Lung (tissue), 11 donors: ENCODE measurements at regions not wholly inside any gene's neighbourhood (a gene's known extent, or its start where the extent isn't known, plus 50 kb on each side); places are given as distances from the start of the nearest gene placed in this dataset.
A peak's percentile ranks its signal among the peaks of the same experiment; 100 is the strongest.

ENCODE experiments used
- ATAC-seq: fragments of 200-7000 bp; cut with Tn5 transposase; one replicate; pipeline ENCODE4 v1.9.1; 2020; ENCODE audit warnings: moderate number of reproducible peaks; ENCODE audit not compliant: insufficient read depth, low FRiP score
- DNase-seq, 3 donors: peaks; one replicate each; pipeline ENCODE4 v3.0.0-alpha.2; 2013 to 2017
- H3K27ac ChIP-seq, 2 donors: one replicate each; pipeline ENCODE4 v1.5.1; 2013; ENCODE audit warnings: mild to moderate bottlenecking in 2 of 2, moderate library complexity in 2 of 2, control low read depth in 1 of 2, inconsistent platforms in 1 of 2, low read depth in 1 of 2, low read length in 1 of 2
- H3K27me3 ChIP-seq, 3 donors: one replicate each; pipeline ENCODE4 v1.5.1; 2013; ENCODE audit warnings: low read length in 2 of 3; ENCODE audit not compliant: control insufficient read depth in 3 of 3, insufficient read depth in 3 of 3
- H3K36me3 ChIP-seq, 4 donors: one replicate each; pipeline ENCODE4 v1.5.1; 2013; ENCODE audit warnings: low read length in 4 of 4, mild to moderate bottlenecking in 1 of 4, moderate library complexity in 1 of 4; ENCODE audit not compliant: control insufficient read depth in 4 of 4, insufficient read depth in 4 of 4
- H3K4me1 ChIP-seq, 5 donors: one replicate each; pipeline ENCODE4 v1.5.1; 2013; ENCODE audit warnings: low read length in 5 of 5, mild to moderate bottlenecking in 2 of 5, moderate library complexity in 1 of 5; ENCODE audit not compliant: control insufficient read depth in 5 of 5, insufficient read depth in 5 of 5
- H3K4me3 ChIP-seq: one replicate; pipeline ENCODE4 v1.5.1; 2013; ENCODE audit warnings: mild to moderate bottlenecking, control low read depth, moderate library complexity
- H3K9ac ChIP-seq, 2 donors: one replicate each; pipeline ENCODE4 v1.5.1; 2013; ENCODE audit warnings: low read length in 2 of 2, control low read depth in 1 of 2; ENCODE audit not compliant: insufficient read depth in 1 of 2
- H3K9me3 ChIP-seq, 4 donors: one replicate each; pipeline ENCODE4 v1.5.1; 2013; ENCODE audit warnings: low read length in 3 of 4, mild to moderate bottlenecking in 1 of 4, moderate library complexity in 1 of 4; ENCODE audit not compliant: control insufficient read depth in 4 of 4, insufficient read depth in 3 of 4
- CTCF ChIP-seq: IDR thresholded peaks from 2 replicates; pipeline ENCODE4 v1.5.1; 2012; ENCODE audit warnings: mild to moderate bottlenecking; ENCODE audit errors: control extremely low read depth, extremely low read depth
- WGBS, 2 donors: extraction: QIAGEN DNeasy Blood & Tissue Kit; methylation state at CpG; one replicate each; pipeline ENCODE4 v1.1.7; 2013; 5-methylcytosine and 5-hydroxymethylcytosine counted together
- donor health status: control.
- donor health status: control.
- donor health status: Bipolar disorder and iron deficiency.
- donor health status: healthy.
- donor health status: DM: yes; HTN: yes; CAD: no.

- DNase-seq (peak in 2 of 3 donors; percentile 66), ATAC-seq (no peak)
- 87 to 92% methylated on average over 3 of the region's 3 CpGs for WGBS, 2 donors
- Histone ChIP-seq H3K4me3 (no peak overlapping the region), H3K9me3 (no peaks in the 10 kb centered on the region), H3K9ac (no peak overlapping the region), H3K27ac (no peak overlapping the region), H3K36me3 (no peaks in the 10 kb centered on the region), H3K27me3 (no peaks in the 10 kb centered on the region), H3K4me1 (peaks cover 0 to 12% (median 4%) of the 10 kb centered on the region in 5 donors)
- TF ChIP-seq CTCF, result no peak
Measured at GRCh38 chr5:61617039-61617438, 285.0 kb downstream of the ZSWIM6 start.

GRCh38 chr5:61617995-61618525, 286.0 kb downstream of the ZSWIM6 start:
- no peaks in the 10 kb centered on the region for H3K27me3 ChIP-seq
- TF ChIP-seq CTCF, result no peak
- whole genome bisulfite sequencing, 2 donors, result 92 to 96% methylated on average over 2 of the region's 2 CpGs
- peaks cover 0 to 12% (median 4%) of the 10 kb centered on the region in 5 donors for H3K4me1 ChIP-seq
- no peak overlapping the region for H3K9ac ChIP-seq
- no peak overlapping the region for H3K27ac ChIP-seq
- H3K4me3 ChIP-seq, result no peak overlapping the region
- H3K9me3 ChIP-seq, result peaks cover 0 to 2% (median 0%) of the 10 kb centered on the region in 4 donors
- ATAC-seq (no peak), DNase-seq (no peak)
- peaks cover 0 to 1% (median 0%) of the 10 kb centered on the region in 4 donors for H3K36me3 ChIP-seq

GRCh38 chr5:61618577-61618976, 286.5 kb downstream of the ZSWIM6 start:
- Histone ChIP-seq H3K36me3 (peaks cover 0 to 2% (median 0%) of the 10 kb centered on the region in 4 donors), H3K4me3 (no peak overlapping the region), H3K27ac (no peak overlapping the region), H3K9ac (no peak overlapping the region), H3K27me3 (no peaks in the 10 kb centered on the region), H3K4me1 (peaks cover 0 to 12% (median 6%) of the 10 kb centered on the region in 5 donors), H3K9me3 (peaks cover 0 to 2% (median 0%) of the 10 kb centered on the region in 4 donors)
- ATAC-seq (no peak), DNase-seq (no peak)
- TF ChIP-seq CTCF, result no peak
- WGBS, 2 donors, result 96 to 99% methylated on average over 4 of the region's 4 CpGs

- Histone ChIP-seq H3K36me3 (peaks cover 0 to 2% (median 0%) of the 10 kb centered on the region in 4 donors), H3K9ac (no peak overlapping the region), H3K4me3 (no peak overlapping the region), H3K27ac (no peak overlapping the region), H3K9me3 (peaks cover 0 to 2% (median 0%) of the 10 kb centered on the region in 4 donors), H3K27me3 (no peaks in the 10 kb centered on the region), H3K4me1 (peaks cover 0 to 12% (median 6%) of the 10 kb centered on the region in 5 donors)
- WGBS, 2 donors, result 82 to 83% methylated on average over 3 of the region's 3 CpGs
- TF ChIP-seq CTCF, result no peak
- DNase-seq, result no peak
- ATAC-seq, result no peak
Measured at GRCh38 chr5:61619289-61619688, 287.2 kb downstream of the ZSWIM6 start.
